Neural progenitor cell (in vitro differentiated cells): ENCODE measurements at regions not wholly inside any gene's neighbourhood (a gene's known extent, or its start where the extent isn't known, plus 50 kb on each side); places are given as distances from the start of the nearest gene placed in this dataset.

Source experiments
- EZH2 ChIP-seq: fragments of 200-600 bp; sonication (generic); IDR thresholded peaks from 2 replicates; pipeline ENCODE4 v1.6.1; 2017; ENCODE audit warnings: antibody characterized with exemption, mild to moderate bottlenecking, moderate library complexity
- EZH2phosphoT487 ChIP-seq: fragments of 200-600 bp; sonication (generic); IDR thresholded peaks from 2 replicates; pipeline ENCODE4 v1.6.1; 2017; ENCODE audit warnings: antibody characterized with exemption
- TF ChIP-seq, protein P1 (sequence below): fragments of 200-600 bp; sonication (generic); IDR thresholded peaks from 2 replicates; pipeline ENCODE4 v1.5.1; 2017; ENCODE audit warnings: antibody characterized with exemption, mild to moderate bottlenecking

DNA sequence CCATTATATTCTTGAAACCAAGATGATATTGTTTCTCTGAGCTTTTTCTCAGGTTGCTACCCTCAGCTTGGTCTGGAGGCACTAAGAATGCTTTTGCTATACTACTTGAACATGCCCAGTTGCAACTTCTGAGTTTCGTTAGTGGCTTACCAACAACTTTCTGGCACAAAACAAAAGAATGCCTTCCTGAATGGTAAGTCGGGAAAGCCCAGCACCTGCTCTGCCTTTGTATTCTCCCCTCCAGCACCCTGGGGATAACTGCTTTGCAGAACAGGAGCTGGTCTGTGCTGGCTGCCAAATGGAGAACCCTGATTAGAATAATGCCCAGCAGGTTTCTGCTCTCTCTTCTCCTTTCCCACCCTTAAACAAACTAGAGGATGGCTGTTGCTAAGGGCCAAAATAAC is 149.3 kb downstream of the TGFB2 start:
- TF ChIP-seq, protein P1, sequence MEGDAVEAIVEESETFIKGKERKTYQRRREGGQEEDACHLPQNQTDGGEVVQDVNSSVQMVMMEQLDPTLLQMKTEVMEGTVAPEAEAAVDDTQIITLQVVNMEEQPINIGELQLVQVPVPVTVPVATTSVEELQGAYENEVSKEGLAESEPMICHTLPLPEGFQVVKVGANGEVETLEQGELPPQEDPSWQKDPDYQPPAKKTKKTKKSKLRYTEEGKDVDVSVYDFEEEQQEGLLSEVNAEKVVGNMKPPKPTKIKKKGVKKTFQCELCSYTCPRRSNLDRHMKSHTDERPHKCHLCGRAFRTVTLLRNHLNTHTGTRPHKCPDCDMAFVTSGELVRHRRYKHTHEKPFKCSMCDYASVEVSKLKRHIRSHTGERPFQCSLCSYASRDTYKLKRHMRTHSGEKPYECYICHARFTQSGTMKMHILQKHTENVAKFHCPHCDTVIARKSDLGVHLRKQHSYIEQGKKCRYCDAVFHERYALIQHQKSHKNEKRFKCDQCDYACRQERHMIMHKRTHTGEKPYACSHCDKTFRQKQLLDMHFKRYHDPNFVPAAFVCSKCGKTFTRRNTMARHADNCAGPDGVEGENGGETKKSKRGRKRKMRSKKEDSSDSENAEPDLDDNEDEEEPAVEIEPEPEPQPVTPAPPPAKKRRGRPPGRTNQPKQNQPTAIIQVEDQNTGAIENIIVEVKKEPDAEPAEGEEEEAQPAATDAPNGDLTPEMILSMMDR: no peak
- no peak for TF ChIP-seq EZH2
- no peak for TF ChIP-seq EZH2phosphoT487
